ENCODE measurements at regions not wholly inside any gene's neighbourhood (a gene's known extent, or its start where the extent isn't known, plus 50 kb on each side); places are given as distances from the start of the nearest gene placed in this dataset.

DNA sequence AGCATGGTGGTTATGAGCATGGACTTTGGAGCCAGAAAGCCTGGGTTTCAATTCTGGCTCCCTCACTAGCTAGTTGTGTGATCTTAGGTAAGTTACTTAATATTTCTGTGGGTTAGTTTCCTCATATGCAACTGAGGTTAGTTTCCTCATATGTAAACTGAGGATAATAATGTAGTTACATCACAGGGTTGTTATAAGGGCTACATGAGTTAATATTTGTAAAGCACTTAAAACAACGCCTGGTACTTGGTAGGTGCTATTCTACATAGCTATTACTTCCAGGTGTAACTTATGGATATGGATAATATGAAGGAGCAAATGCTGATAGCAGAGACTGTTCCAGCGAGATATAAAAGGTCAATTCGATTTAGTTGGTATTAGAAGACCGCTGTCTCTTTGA, 69.4 kb upstream of the POU5F2 start (continued):
- TF ChIP-seq, protein P1, sequence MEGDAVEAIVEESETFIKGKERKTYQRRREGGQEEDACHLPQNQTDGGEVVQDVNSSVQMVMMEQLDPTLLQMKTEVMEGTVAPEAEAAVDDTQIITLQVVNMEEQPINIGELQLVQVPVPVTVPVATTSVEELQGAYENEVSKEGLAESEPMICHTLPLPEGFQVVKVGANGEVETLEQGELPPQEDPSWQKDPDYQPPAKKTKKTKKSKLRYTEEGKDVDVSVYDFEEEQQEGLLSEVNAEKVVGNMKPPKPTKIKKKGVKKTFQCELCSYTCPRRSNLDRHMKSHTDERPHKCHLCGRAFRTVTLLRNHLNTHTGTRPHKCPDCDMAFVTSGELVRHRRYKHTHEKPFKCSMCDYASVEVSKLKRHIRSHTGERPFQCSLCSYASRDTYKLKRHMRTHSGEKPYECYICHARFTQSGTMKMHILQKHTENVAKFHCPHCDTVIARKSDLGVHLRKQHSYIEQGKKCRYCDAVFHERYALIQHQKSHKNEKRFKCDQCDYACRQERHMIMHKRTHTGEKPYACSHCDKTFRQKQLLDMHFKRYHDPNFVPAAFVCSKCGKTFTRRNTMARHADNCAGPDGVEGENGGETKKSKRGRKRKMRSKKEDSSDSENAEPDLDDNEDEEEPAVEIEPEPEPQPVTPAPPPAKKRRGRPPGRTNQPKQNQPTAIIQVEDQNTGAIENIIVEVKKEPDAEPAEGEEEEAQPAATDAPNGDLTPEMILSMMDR (IDR thresholded peaks at IDR 0.05; ENCODE audit: control extremely low read depth in 1 of 3, insufficient read depth in 1 of 3, low read depth in 1 of 3, low read length in 3 of 3), result no peak

All from H1 (cell line).